ENCODE measurements at regions not wholly inside any gene's neighbourhood (a gene's known extent, or its start where the extent isn't known, plus 50 kb on each side); places are given as distances from the start of the nearest gene placed in this dataset.

DNA sequence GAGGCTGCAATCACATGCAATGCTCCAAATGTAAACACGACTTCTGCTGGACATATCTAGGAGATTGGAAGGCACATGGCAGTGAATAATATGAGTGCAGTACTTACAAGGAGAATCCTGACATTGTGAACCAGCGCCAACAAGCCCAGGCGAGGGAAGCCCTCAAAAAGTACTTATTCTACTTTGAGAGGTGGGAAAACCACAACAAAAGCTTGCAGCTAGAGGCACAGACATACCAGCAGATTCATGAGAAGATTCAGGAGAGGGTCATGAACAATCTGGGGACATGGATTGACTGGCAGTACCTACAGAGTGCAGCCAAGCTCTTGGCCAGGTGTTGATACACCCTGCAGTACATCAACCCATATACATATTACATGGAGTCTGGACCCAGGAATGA is 475.7 kb upstream of the CDH2 start:
- DNase-seq (ENCODE audit: low read depth), result no peak
- TF ChIP-seq CTCF (IDR thresholded peaks at IDR 0.05; ENCODE audit: insufficient read depth, low read depth, low read length, missing control alignments), result no peak
- H3K4me3 ChIP-seq (ENCODE audit: low read depth, low read length), result no peak overlapping the region

GRCh38 chr18:28651298-28651697 is 474.4 kb upstream of the CDH2 start:
- no peak overlapping the region for H3K4me3 ChIP-seq (ENCODE audit: low read depth, low read length)
- no peak for TF ChIP-seq CTCF (IDR thresholded peaks at IDR 0.05; ENCODE audit: insufficient read depth, low read depth, low read length, missing control alignments)
- DNase-seq (ENCODE audit: low read depth), result no peak

- no peak for DNase-seq (ENCODE audit: low read depth)
- no peak overlapping the region for H3K4me3 ChIP-seq (ENCODE audit: low read depth, low read length)
- TF ChIP-seq CTCF (IDR thresholded peaks at IDR 0.05; ENCODE audit: insufficient read depth, low read depth, low read length, missing control alignments), result no peak
Measured at GRCh38 chr18:28650860-28651259, 473.9 kb upstream of the CDH2 start.

DNA sequence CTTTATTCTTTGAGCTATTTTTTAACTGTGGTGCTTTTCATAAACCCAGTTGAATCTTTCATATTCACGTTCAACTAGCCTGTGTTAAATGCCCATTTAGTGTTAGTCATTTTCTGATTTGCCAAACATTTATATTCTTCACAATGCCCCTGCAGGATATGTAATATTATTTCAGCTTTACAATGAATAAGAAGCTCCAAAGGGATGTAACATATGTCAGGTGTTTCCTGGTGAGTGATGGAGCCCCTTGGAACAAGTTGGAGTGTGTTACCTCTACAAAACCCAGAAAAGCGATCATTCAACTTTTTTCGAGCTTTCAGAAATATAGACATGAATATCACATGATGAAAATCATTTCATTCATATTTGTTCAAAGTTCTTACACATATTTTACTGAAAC is 471.0 kb upstream of the CDH2 start:
- H3K4me3 ChIP-seq (ENCODE audit: low read depth, low read length), result no peak overlapping the region
- no peak for DNase-seq (ENCODE audit: low read depth)
- TF ChIP-seq CTCF (IDR thresholded peaks at IDR 0.05; ENCODE audit: insufficient read depth, low read depth, low read length, missing control alignments), result no peak

- DNase-seq (ENCODE audit: low read depth), result no peak
- no peak for TF ChIP-seq CTCF (IDR thresholded peaks at IDR 0.05; ENCODE audit: insufficient read depth, low read depth, low read length, missing control alignments)
- H3K4me3 ChIP-seq (ENCODE audit: low read depth, low read length), result no peak overlapping the region
Measured at GRCh38 chr18:28637897-28638296, 461.0 kb upstream of the CDH2 start.

DNA sequence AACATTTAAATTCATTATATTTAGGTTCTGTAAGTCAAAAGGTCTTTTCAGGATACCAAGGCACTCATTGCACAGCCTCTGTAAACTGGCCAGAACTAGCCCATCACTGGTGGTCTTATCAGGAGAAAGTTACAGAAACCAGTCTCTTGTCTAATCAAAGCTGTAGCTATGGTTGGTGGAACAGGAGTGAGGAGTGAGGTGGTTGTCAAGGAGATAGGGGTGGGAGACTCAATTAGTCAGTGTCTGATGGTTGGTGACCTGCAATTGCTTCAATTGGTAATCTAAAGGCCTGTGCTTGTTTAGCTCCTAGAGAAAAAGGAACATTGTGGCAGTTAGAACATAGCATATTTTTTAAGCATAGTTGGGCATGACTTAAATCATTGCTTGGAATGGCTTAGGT is 458.6 kb upstream of the CDH2 start:
- no peak for TF ChIP-seq CTCF (IDR thresholded peaks at IDR 0.05; ENCODE audit: insufficient read depth, low read depth, low read length, missing control alignments)
- no peak for DNase-seq (ENCODE audit: low read depth)
- no peak overlapping the region for H3K4me3 ChIP-seq (ENCODE audit: low read depth, low read length)

DNA sequence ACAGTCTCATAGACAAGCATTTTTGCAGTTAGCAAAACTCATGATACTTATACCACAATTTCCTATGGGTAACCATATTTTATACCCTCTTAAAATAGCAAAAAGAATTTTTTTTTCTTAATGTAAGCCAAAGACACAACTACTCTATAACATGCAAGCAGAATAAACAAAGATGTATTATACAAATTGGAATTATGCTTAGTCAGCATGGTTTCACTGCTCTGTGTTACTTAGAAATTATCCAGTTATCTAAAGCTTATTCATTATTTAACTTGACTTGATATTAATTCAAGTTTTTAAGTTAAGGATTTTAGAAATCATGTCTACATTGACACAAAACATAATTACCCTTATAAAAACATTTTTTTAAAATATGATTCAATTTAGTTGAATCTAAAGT is 449.8 kb upstream of the CDH2 start:
- no peak for TF ChIP-seq CTCF (IDR thresholded peaks at IDR 0.05; ENCODE audit: insufficient read depth, low read depth, low read length, missing control alignments)
- no peak overlapping the region for H3K4me3 ChIP-seq (ENCODE audit: low read depth, low read length)
- DNase-seq (ENCODE audit: low read depth), result no peak

Data from GM12865 (cell line).